B cell (primary cell): ENCODE measurements at regions not wholly inside any gene's neighbourhood (a gene's known extent, or its start where the extent isn't known, plus 50 kb on each side); places are given as distances from the start of the nearest gene placed in this dataset.

Experiments used
- ATAC-seq: fragments of 200-7000 bp; cut with Tn5 transposase; one replicate; pipeline ENCODE4 v1.10.0; 2021; ENCODE audit warnings: low read depth, mild to moderate bottlenecking, moderate number of reproducible peaks, moderate library complexity
- CTCF ChIA-PET: fragments of 350-600 bp; sonication (Branson Sonifier 250); formaldehyde crosslinking; loops from one replicate; lab custom pipeline; 2021; ENCODE audit warnings: antibody characterized with exemption, inconsistent platforms; lab: Charles Lee
- POLR2A ChIA-PET: fragments of 350-600 bp; sonication (Branson Sonifier 250); formaldehyde crosslinking; loops from one replicate; lab custom pipeline; 2021; ENCODE audit warnings: antibody characterized with exemption; lab: Charles Lee
- DNase-seq: peaks from one replicate; pipeline ENCODE4 v3.0.0; 2013
- H2AFZ ChIP-seq: 2 replicates; pipeline ENCODE4 v1.6.1; 2012; ENCODE audit warnings: mild to moderate bottlenecking, low read depth, low read length; ENCODE audit not compliant: insufficient read depth, poor library complexity, severe bottlenecking
- H3K27ac ChIP-seq, 2 donors: 1 replicate in 1 of 2; 2 replicates in 1 of 2; pipeline ENCODE4 v1.5.1; 2012 to 2013; ENCODE audit warnings: low read length in 2 of 2, mild to moderate bottlenecking in 2 of 2, moderate library complexity in 1 of 2
- H3K27me3 ChIP-seq, 4 experiments: fragments of 200-600 bp in 1 of 4; sonication (generic) in 1 of 4; replicated peaks in 1 of 4; 1 replicate in 2 of 4; 2 replicates in 2 of 4; pipeline versions ENCODE4 v1.6.1 to v1.7.0; 2013 to 2016; ENCODE audit warnings: low read length in 3 of 4, mild to moderate bottlenecking in 2 of 4, mixed read lengths in 1 of 4, moderate library complexity in 1 of 4; ENCODE audit not compliant: insufficient read depth in 4 of 4, control insufficient read depth in 3 of 4; ENCODE audit errors: control extremely low read depth in 1 of 4
- H3K36me3 ChIP-seq, 2 experiments: replicated peaks in 1 of 2; 1 replicate in 1 of 2; 2 replicates in 1 of 2; pipeline versions ENCODE4 v1.6.1 to v1.7.1; 2013; ENCODE audit warnings: low read length in 1 of 2; ENCODE audit not compliant: insufficient read depth in 2 of 2, control insufficient read depth in 1 of 2; ENCODE audit errors: control extremely low read depth in 1 of 2, extremely low read depth in 1 of 2
- H3K4me1 ChIP-seq, 2 donors: fragments of 200-600 bp in 1 of 2; sonication (generic) in 1 of 2; 1 replicate in 1 of 2; 2 replicates in 1 of 2; pipeline versions ENCODE4 v1.5.1 to v1.6.1; 2013 to 2017; ENCODE audit warnings: low read length in 2 of 2; ENCODE audit not compliant: control insufficient read depth in 2 of 2, insufficient read depth in 2 of 2
- H3K4me2 ChIP-seq: replicated peaks from 2 replicates; pipeline ENCODE3; 2012; ENCODE audit warnings: mild to moderate bottlenecking, low read depth, low read length; ENCODE audit not compliant: poor library complexity, severe bottlenecking
- H3K4me3 ChIP-seq, 5 experiments: fragments of 200-600 bp in 1 of 5; sonication (generic) in 1 of 5; 1 replicate in 3 of 5; 2 replicates in 2 of 5; pipeline versions ENCODE4 v1.5.1 to v1.7.0; 2011 to 2016; ENCODE audit warnings: low read length in 4 of 5, mild to moderate bottlenecking in 4 of 5, low read depth in 2 of 5, control low read depth in 1 of 5, moderate library complexity in 1 of 5; ENCODE audit not compliant: insufficient read depth in 1 of 5; ENCODE audit errors: control extremely low read depth in 1 of 5, extremely low read depth in 1 of 5
- H3K79me2 ChIP-seq: fragments of 200-600 bp; sonication (generic); one replicate; pipeline ENCODE4 v1.6.0; 2016; ENCODE audit warnings: low read length; ENCODE audit not compliant: control insufficient read depth, insufficient read depth
- H3K9ac ChIP-seq: fragments of 200-600 bp; sonication (generic); 2 replicates; pipeline ENCODE4 v1.6.1; 2017; ENCODE audit warnings: mild to moderate bottlenecking, low read length, moderate library complexity
- H3K9me3 ChIP-seq, 3 donors: one replicate each; pipeline versions ENCODE4 v1.6.1 to v1.7.1; 2013; ENCODE audit warnings: low read length in 2 of 3; ENCODE audit not compliant: control insufficient read depth in 2 of 3, insufficient read depth in 1 of 3; ENCODE audit errors: control extremely low read depth in 1 of 3
- H4K20me1 ChIP-seq: 2 replicates; pipeline ENCODE4 v1.6.0; 2012; ENCODE audit warnings: mild to moderate bottlenecking, low read length; ENCODE audit not compliant: insufficient read depth, control insufficient read depth, poor library complexity, severe bottlenecking
- H3K27ac Mint-ChIP-seq: one replicate; pipeline ENCODE4 v1.8.0; 2021; ENCODE audit warnings: mixed read lengths
- H3K27me3 Mint-ChIP-seq: one replicate; pipeline ENCODE4 v1.8.0; 2021; ENCODE audit warnings: mixed read lengths
- H3K4me1 Mint-ChIP-seq: one replicate; pipeline ENCODE4 v1.8.0; 2021; ENCODE audit warnings: mixed read lengths
- H3K4me3 Mint-ChIP-seq: one replicate; pipeline ENCODE4 v1.8.0; 2021; ENCODE audit warnings: mixed read lengths
- H3K9me3 Mint-ChIP-seq: one replicate; pipeline ENCODE4 v1.8.0; 2022; ENCODE audit warnings: mixed read lengths; ENCODE audit not compliant: insufficient read depth
- CTCF ChIP-seq: fragments of 200-600 bp; IDR thresholded peaks from one replicate; pipeline ENCODE4 v1.8.0; 2022; ENCODE audit warnings: antibody characterized with exemption, mild to moderate bottlenecking
- EZH2 ChIP-seq: IDR thresholded peaks from 2 replicates; pipeline ENCODE4 v1.6.1; 2012; ENCODE audit warnings: borderline replicate concordance, low read depth, mild to moderate bottlenecking, moderate library complexity, low read length; ENCODE audit not compliant: insufficient read depth, poor library complexity, severe bottlenecking
- WGBS: methylation state at CpG from one replicate; pipeline ENCODE4 v1.1.5; 2013; ENCODE audit warnings: missing lambda C conversion rate; ENCODE audit not compliant: insufficient coverage; 5-methylcytosine and 5-hydroxymethylcytosine counted together
- intact Hi-C: fragments of 100-400 bp; cut with micrococcal nuclease; formaldehyde crosslinking; loops from one replicate; pipeline ENCODE4 v1.10.0; 2022

- peaks cover 7% of the 10 kb centered on the region for H3K27me3 Mint-ChIP-seq
- no peak overlapping the region for H2AFZ ChIP-seq
- H3K27me3 ChIP-seq = no peaks in the 10 kb centered on the region
- ChIA-PET CTCF (no interaction called here), POLR2A (no interaction called here)
- no peak overlapping the region for H3K27ac Mint-ChIP-seq
- intact Hi-C loops = no loop called here
- DNase-seq = no peak
- no peaks in the 10 kb centered on the region for H3K9me3 Mint-ChIP-seq
- no peaks in the 10 kb centered on the region for H3K9me3 ChIP-seq
- H3K4me1 ChIP-seq = no peaks in the 10 kb centered on the region
- no peak overlapping the region for H3K4me2 ChIP-seq
- ATAC-seq = no peak
- H3K79me2 ChIP-seq = no peaks in the 10 kb centered on the region
- H3K27ac ChIP-seq = no peak overlapping the region
- 73% methylated on average over 2 of the region's 4 CpGs for WGBS
- TF ChIP-seq EZH2 = no peak
- TF ChIP-seq CTCF = no peak
- H3K4me3 ChIP-seq = no peak overlapping the region
- no peak overlapping the region for H3K9ac ChIP-seq
- no peak overlapping the region for H3K4me3 Mint-ChIP-seq
- H3K36me3 ChIP-seq = no peaks in the 10 kb centered on the region
- H4K20me1 ChIP-seq = no peaks in the 10 kb centered on the region
- H3K4me1 Mint-ChIP-seq = no peaks in the 10 kb centered on the region
These were observed 87.2 kb upstream of the TPRG1 start for GRCh38 chr3:189084620-189085019.

- no peak for DNase-seq
- H2AFZ ChIP-seq = no peak overlapping the region
- H3K4me1 ChIP-seq = no peaks in the 10 kb centered on the region
- intact Hi-C loops = no loop called here
- H3K27ac Mint-ChIP-seq = no peak overlapping the region
- H3K4me1 Mint-ChIP-seq = no peaks in the 10 kb centered on the region
- H3K79me2 ChIP-seq = no peaks in the 10 kb centered on the region
- H3K27ac ChIP-seq = no peak overlapping the region
- no peaks in the 10 kb centered on the region for H3K9me3 ChIP-seq
- ChIA-PET CTCF (no interaction called here), POLR2A (no interaction called here)
- TF ChIP-seq EZH2 (no peak), CTCF (no peak)
- peaks cover 40% of the 10 kb centered on the region for H3K27me3 Mint-ChIP-seq
- no peaks in the 10 kb centered on the region for H4K20me1 ChIP-seq
- peaks cover 0 to 3% (median 0%) of the 10 kb centered on the region in 4 experiments for H3K27me3 ChIP-seq
- 82% methylated on average over 2 of the region's 4 CpGs for WGBS
- H3K4me2 ChIP-seq = no peak overlapping the region
- no peak overlapping the region for H3K4me3 ChIP-seq
- no peaks in the 10 kb centered on the region for H3K9me3 Mint-ChIP-seq
- no peak overlapping the region for H3K4me3 Mint-ChIP-seq
- no peak overlapping the region for H3K9ac ChIP-seq
- ATAC-seq = no peak
- H3K36me3 ChIP-seq = no peaks in the 10 kb centered on the region
These were observed 79.2 kb upstream of the TPRG1 start for GRCh38 chr3:189092547-189092946.
